Mesenteric fat pad (tissue), 1 donor: ENCODE measurements at regions not wholly inside any gene's neighbourhood (a gene's known extent, or its start where the extent isn't known, plus 50 kb on each side); places are given as distances from the start of the nearest gene placed in this dataset.

Experiments used
- DNase-seq: peaks from one replicate; pipeline ENCODE4 v3.0.0-alpha.2; 2020; ENCODE audit warnings: low spot score
- donor health status: DM: yes; HTN: yes; CAD: no.

- no peak for DNase-seq
These were observed 265.9 kb downstream of the PRDM2 start for GRCh38 chr1:13965770-13966398.

GRCh38 chr1:13967707-13968106, 267.7 kb downstream of the PRDM2 start:
- DNase-seq = no peak

DNA sequence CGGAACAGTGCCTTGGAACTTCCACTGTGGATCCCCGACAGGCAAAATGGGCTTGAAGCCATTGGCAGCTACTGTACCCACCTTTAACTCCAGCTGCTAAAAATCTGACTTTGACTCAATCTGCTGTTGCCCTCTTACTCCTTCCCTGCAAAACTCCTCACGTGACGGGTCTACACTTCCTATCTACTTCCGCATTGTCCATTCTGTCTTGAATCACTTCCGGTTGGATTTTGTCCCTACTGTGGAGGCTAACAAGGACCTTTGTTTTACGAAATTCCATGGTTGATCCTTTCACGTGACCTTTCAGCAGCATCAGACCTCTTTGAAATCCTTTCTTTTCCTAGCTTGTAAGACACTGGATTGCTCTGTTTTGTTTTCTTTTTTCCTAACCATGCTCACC, 268.4 kb downstream of the PRDM2 start:
- DNase-seq = no peak

GRCh38 chr1:13970631-13971247, 270.8 kb downstream of the PRDM2 start:
- no peak for DNase-seq

GRCh38 chr1:13976485-13976884, 276.5 kb downstream of the PRDM2 start:
- DNase-seq = no peak

DNA sequence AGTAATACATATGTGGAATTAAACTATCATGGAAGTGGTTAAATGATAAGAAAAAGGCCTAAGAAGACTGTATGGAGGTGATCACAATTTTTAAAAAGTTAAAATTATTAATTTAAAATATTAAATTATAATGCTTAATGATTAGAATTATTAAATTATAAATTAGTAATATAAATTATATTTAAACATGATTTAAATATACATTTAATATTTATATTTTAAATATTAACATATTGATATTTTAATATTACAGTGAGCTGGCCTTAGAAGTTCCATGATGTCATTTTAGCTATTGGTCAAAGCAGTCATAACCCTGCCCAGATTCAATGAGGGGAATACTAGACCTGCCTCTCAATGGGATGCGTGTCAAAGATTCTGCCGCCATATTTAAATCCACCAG, 281.2 kb downstream of the PRDM2 start:
- no peak for DNase-seq

DNA sequence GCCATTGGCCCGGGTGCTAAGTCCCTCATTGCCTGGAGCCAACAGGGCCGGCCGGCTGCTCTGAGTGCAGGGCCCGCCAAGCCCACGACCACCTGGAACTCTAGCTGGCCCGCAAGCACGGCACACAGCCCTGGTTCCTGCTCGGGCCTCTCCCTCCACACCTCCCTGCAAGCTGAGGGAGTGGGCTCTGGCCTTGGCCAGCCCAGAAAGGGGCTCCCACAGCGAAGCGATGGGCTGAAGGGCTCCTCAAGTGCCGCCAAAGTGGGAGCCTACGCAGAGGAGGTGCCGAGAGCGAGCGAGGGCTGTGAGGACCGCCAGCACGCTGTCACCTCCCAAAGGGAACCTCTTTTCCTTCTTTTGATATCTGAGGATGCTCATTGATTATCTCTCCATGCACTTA, 283.4 kb downstream of the PRDM2 start:
- no peak for DNase-seq

DNA sequence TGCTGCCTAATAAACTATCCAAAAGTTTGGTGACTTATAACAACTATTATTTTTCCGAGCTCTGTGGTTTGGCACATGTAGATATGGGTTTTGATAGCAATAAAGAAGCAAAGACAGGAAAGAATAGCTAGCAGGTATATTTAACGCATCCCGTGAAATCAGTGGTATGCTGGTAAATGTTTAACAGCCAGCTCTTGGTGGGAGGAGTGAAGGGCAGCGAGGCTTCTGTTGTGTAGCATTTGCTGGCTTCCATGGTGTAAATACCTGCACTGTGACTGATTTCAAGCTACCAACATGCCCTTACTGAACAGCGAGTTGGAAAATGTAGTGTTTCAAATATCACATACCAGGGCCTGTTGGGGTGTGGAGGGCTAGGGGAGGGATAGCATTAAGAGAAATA, 291.0 kb downstream of the PRDM2 start:
- DNase-seq = no peak

GRCh38 chr1:13992489-13993285, 292.7 kb downstream of the PRDM2 start:
- no peak for DNase-seq

GRCh38 chr1:13994386-13994785, 294.4 kb downstream of the PRDM2 start:
- DNase-seq = no peak

DNA sequence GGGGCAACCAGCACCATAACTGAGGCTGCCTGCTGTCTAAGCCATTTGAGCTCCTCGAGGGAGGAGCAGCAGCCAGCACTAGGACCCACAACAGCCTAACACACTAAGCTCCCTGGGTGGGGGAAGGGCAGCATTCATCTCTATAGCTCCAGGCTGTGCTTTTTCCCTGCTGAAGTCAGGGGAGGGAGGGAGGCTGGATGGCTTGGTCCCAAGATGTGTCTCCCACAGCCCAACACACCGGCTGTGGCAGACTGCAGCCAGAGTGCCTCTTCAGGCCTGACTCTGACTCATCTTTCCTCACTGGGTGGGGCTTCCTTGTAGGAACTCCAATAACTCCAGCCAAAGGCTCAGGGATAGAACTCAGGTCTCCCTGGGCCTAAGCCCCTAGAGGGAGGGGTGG, 296.3 kb downstream of the PRDM2 start:
- no peak for DNase-seq

DNA sequence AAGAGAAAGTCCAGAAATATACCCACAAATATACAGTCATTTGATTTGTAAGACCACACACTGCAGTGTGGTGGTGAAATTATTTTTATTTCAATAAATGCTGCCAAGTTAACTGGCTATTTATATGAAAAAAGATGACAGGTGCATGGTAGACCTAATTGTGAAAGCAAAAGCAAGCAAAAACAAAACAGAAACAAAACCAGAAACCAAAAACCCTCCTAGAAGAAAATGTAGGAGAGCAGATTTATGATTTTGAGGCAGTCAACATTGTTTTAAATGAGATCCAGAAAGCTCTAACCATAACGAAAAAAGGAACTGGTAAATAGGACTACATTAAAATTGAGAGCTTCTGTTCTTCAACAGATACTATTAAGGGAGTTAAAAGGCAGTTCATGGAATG, 303.6 kb downstream of the PRDM2 start:
- DNase-seq = no peak

DNA sequence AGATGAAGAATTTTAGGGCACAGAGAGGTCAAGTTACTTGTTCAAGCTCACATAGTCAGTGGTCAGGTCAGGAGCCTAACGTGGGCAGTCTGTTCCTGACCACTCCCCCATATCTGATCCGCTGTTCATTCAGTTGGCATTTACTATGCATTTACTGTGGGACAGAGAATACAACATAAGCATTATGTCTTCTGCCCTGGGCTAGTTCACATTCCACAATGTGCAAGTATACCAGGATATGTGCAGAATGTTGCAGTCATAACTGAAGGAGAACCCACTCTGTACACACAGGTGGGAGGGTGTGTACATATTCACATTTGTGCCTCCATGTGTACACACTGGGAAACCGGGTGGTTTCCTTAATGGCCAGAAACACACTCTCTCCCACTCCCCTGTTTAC, 309.6 kb downstream of the PRDM2 start:
- DNase-seq = no peak

GRCh38 chr1:14010476-14010875, 310.5 kb downstream of the PRDM2 start:
- no peak for DNase-seq

DNA sequence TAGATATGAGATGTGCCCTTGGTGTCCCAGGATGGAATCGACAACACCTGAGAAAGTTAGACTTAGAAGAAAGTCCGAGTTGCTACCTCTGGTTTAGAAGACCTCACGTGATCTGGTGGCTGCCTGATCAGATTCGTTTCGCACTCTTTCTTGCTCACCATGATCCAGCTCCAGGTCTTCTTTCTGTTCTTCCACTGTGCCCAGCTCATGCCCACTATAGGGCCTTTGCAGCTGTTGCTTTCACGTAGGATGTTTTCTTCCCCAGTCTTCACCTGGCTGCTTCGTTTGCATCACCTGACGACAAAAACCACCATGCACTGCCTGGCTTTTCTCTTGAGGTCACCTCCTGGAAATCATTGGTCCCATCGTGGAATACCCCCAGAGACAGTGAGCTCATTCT, 311.1 kb downstream of the PRDM2 start:
- DNase-seq = no peak

DNA sequence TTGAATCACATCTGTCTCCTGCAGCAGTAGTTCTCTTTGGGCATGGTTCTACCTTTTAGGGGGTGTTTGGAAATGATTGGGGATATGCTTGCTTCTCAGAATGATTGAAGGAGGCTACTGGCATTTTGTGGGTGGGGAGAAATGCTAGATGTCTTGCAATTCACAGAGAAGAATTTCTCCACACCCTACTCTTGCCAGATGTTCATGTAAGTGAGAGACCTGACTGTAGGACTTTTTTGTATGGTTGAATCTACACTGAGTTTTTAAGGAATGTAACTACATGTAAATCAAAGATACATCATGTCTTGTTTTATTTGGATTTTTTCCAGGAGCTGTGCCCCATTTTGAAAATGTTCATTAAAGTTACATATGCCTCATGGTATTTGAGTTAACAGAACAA, 311.9 kb downstream of the PRDM2 start:
- DNase-seq = no peak

- no peak for DNase-seq
These were observed 314.9 kb downstream of the PRDM2 start for GRCh38 chr1:14014929-14015328.

GRCh38 chr1:14015917-14016316, 315.9 kb downstream of the PRDM2 start:
- DNase-seq = no peak

DNA sequence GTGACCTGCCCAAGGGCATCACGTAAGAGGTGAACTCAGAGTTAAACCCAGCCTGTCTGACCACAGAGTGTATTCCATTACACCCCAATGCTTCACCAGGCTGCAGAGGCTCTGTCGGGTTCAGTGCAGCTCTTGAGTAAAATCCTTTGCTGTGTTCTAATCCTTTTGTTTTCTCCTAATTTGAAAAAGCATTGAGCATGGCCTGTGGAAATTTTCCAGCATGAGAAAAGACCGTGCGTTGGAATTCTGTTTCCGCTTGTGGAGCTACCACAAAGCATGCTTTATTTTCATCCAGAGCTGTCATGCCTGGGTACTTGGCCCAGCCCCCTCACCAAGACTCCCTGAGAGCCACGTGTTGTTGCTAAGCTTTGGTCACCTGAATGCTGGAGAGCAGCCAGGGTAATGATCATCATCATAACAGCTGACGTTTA, 317.6 kb downstream of the PRDM2 start:
- no peak for DNase-seq

DNA sequence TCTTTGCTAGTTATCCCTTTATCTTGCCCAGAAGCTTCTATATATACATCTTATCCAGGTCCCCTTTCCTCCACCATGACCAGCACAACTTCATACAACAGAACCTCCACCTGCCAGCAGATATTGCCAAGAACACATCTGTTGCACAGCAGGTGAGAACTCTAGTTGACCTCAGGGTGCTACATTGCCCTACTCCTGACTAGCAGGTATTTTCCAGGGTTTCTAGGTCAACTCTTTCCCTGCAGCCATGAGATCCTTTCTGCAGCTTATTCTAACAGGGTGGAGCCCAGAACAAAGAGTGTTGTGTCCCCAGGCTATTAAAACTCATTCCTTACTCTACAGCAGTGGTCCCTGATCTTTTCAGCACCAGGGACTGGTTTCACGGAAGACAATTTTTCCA, 319.5 kb downstream of the PRDM2 start:
- no peak for DNase-seq

- DNase-seq = no peak
These were observed 320.0 kb downstream of the PRDM2 start for GRCh38 chr1:14020006-14020405.

GRCh38 chr1:14027099-14027498, 327.1 kb downstream of the PRDM2 start:
- no peak for DNase-seq

DNA sequence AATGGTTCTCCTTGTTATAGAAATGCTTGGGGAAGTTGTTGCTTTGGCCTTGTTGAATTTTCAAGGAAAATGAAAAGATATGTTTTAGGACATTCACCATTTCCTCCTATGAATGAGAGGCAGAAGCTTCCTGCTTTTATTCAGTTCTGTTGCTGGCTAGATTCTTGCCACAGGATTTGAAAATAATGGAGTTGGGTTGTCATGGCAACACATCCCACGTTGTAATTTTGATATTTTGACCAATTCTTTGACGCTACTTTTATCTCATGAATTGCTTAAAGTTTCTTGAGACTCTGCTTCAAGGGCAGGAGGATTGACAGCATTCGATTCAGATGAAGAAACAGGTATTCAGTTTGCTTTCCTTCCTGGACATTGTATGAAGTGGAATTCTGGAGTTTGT, 331.5 kb downstream of the PRDM2 start:
- no peak for DNase-seq
